Liver (tissue), 8 donors: ENCODE measurements at regions not wholly inside any gene's neighbourhood (a gene's known extent, or its start where the extent isn't known, plus 50 kb on each side); places are given as distances from the start of the nearest gene placed in this dataset.

Source experiments
- DNase-seq: peaks from one replicate; pipeline ENCODE4 v3.0.0-alpha.2; 2017; ENCODE audit warnings: low spot score
- H3K27ac ChIP-seq, 2 donors: one replicate each; pipeline ENCODE4 v1.7.0; 2013; ENCODE audit warnings: inconsistent platforms in 2 of 2, low read length in 2 of 2, control low read depth in 1 of 2, low read depth in 1 of 2, mild to moderate bottlenecking in 1 of 2
- H3K27me3 ChIP-seq, 4 donors: one replicate each; pipeline versions ENCODE4 v1.6.1 to v1.7.0; 2013; ENCODE audit warnings: low read length in 3 of 4, inconsistent platforms in 1 of 4, mild to moderate bottlenecking in 1 of 4, moderate library complexity in 1 of 4; ENCODE audit not compliant: control insufficient read depth in 4 of 4, insufficient read depth in 4 of 4
- H3K36me3 ChIP-seq, 4 donors: one replicate each; pipeline versions ENCODE4 v1.6.1 to v1.7.0; 2013; ENCODE audit warnings: low read length in 3 of 4, mild to moderate bottlenecking in 3 of 4, low read depth in 1 of 4, moderate library complexity in 1 of 4; ENCODE audit not compliant: control insufficient read depth in 4 of 4, insufficient read depth in 3 of 4
- H3K4me1 ChIP-seq, 4 donors: one replicate each; pipeline versions ENCODE4 v1.6.1 to v1.7.0; 2013; ENCODE audit warnings: low read length in 3 of 4, mild to moderate bottlenecking in 3 of 4, moderate library complexity in 1 of 4; ENCODE audit not compliant: control insufficient read depth in 4 of 4, insufficient read depth in 4 of 4
- H3K4me3 ChIP-seq, 3 donors: one replicate each; pipeline versions ENCODE4 v1.6.1 to v1.7.0; 2013; ENCODE audit warnings: low read length in 3 of 3, control low read depth in 1 of 3, low read depth in 1 of 3, mild to moderate bottlenecking in 1 of 3
- H3K9ac ChIP-seq, 2 donors: one replicate each; pipeline ENCODE4 v1.7.0; 2013; ENCODE audit warnings: low read length in 2 of 2, mild to moderate bottlenecking in 2 of 2, moderate library complexity in 2 of 2, control low read depth in 1 of 2, low read depth in 1 of 2
- H3K9me3 ChIP-seq, 4 donors: one replicate each; pipeline versions ENCODE4 v1.6.1 to v1.7.0; 2013; ENCODE audit warnings: low read length in 3 of 4; ENCODE audit not compliant: control insufficient read depth in 4 of 4
- ATF3 ChIP-seq: IDR thresholded peaks from 2 replicates; pipeline ENCODE4 v1.6.1; 2016; ENCODE audit warnings: antibody characterized with exemption
- EGR1 ChIP-seq, 2 donors: IDR thresholded peaks; 2 replicates each; pipeline ENCODE4 v1.6.1; 2016 to 2018; ENCODE audit warnings: antibody characterized with exemption in 2 of 2, low read depth in 2 of 2
- FOXA1 ChIP-seq: IDR thresholded peaks from 2 replicates; pipeline ENCODE4 v1.6.1; 2016; ENCODE audit warnings: antibody characterized with exemption
- FOXA2 ChIP-seq: IDR thresholded peaks from 2 replicates; pipeline ENCODE4 v1.6.1; 2016; ENCODE audit warnings: antibody characterized with exemption
- GABPA ChIP-seq, 2 donors: IDR thresholded peaks in 1 of 2; conservative IDR thresholded peaks in 1 of 2; 2 replicates each; pipeline ENCODE4 v1.6.1; 2016; ENCODE audit warnings: antibody characterized with exemption in 2 of 2, mild to moderate bottlenecking in 1 of 2, moderate library complexity in 1 of 2
- HNF4A ChIP-seq, 2 donors: conservative IDR thresholded peaks; 2 replicates each; pipeline ENCODE4 v1.6.1; 2016; ENCODE audit warnings: antibody characterized with exemption in 2 of 2, mild to moderate bottlenecking in 2 of 2
- HNF4G ChIP-seq: IDR thresholded peaks from 2 replicates; pipeline ENCODE4 v1.6.1; 2016; ENCODE audit warnings: antibody characterized with exemption
- JUND ChIP-seq, 2 donors: IDR thresholded peaks; 2 replicates each; pipeline ENCODE4 v1.6.1; 2016; ENCODE audit warnings: antibody characterized with exemption in 2 of 2
- MAX ChIP-seq: IDR thresholded peaks from 2 replicates; pipeline ENCODE4 v1.6.1; 2016; ENCODE audit warnings: antibody characterized with exemption
- NR2F2 ChIP-seq: IDR thresholded peaks from 2 replicates; pipeline ENCODE4 v1.6.1; 2016; ENCODE audit warnings: antibody characterized with exemption
- RAD21 ChIP-seq, 2 donors: IDR thresholded peaks; 2 replicates each; pipeline ENCODE4 v1.6.1; 2016; ENCODE audit warnings: antibody characterized with exemption in 2 of 2, mild to moderate bottlenecking in 2 of 2
- REST ChIP-seq: IDR thresholded peaks from 2 replicates; pipeline ENCODE4 v1.6.1; 2016; ENCODE audit warnings: antibody characterized with exemption, mild to moderate bottlenecking
- RXRA ChIP-seq, 2 donors: IDR thresholded peaks; 2 replicates each; pipeline ENCODE4 v1.6.1; 2017 to 2018; ENCODE audit warnings: antibody characterized with exemption in 2 of 2, mild to moderate bottlenecking in 1 of 2
- SP1 ChIP-seq: IDR thresholded peaks from 2 replicates; pipeline ENCODE4 v1.6.1; 2018; ENCODE audit warnings: antibody characterized with exemption, mild to moderate bottlenecking
- TAF1 ChIP-seq: conservative IDR thresholded peaks from 2 replicates; pipeline ENCODE4 v1.6.1; 2016; ENCODE audit warnings: antibody characterized with exemption, mild to moderate bottlenecking
- YY1 ChIP-seq: IDR thresholded peaks from 2 replicates; pipeline ENCODE4 v1.6.1; 2016; ENCODE audit warnings: antibody characterized with exemption, mild to moderate bottlenecking
- ZBTB33 ChIP-seq: IDR thresholded peaks from 2 replicates; pipeline ENCODE4 v1.6.1; 2016; ENCODE audit warnings: antibody characterized with exemption
- WGBS: extraction: QIAGEN DNeasy Blood & Tissue Kit; methylation state at CpG from one replicate; pipeline ENCODE4 v1.1.7; 2013; 5-methylcytosine and 5-hydroxymethylcytosine counted together
- TF ChIP-seq, protein P1 (sequence below): fragments of 150-350 bp; IDR thresholded peaks from 2 replicates; pipeline ENCODE4 v1.5.1; 2017; ENCODE audit warnings: improper control_type of control experiment, low read depth, low read length; ENCODE audit not compliant: missing input control
- donor health status: healthy.
- donor health status: healthy.
- donor health status: healthy.
- donor health status: healthy.
- donor health status: healthy.

- Histone ChIP-seq H3K9me3 (no peaks in the 10 kb centered on the region), H3K4me3 (no peak overlapping the region), H3K9ac (no peak overlapping the region), H3K27ac (no peak overlapping the region), H3K4me1 (no peaks in the 10 kb centered on the region), H3K27me3 (no peaks in the 10 kb centered on the region), H3K36me3 (no peaks in the 10 kb centered on the region)
- DNase-seq: no peak
- WGBS: 44% methylated on average over 2 of the region's 2 CpGs
- no peak for TF ChIP-seq RXRA (IDR thresholded peaks at IDR 0.05)
- no peak for TF ChIP-seq TAF1
- no peak for TF ChIP-seq HNF4A (conservative IDR thresholded peaks at IDR 0.05)
- no peak for TF ChIP-seq GABPA (IDR thresholded peaks at IDR 0.05 in 1 of 2, conservative IDR thresholded peaks at IDR 0.05 in 1 of 2)
- no peak for TF ChIP-seq JUND (IDR thresholded peaks at IDR 0.05)
- TF ChIP-seq YY1: no peak
- no peak for TF ChIP-seq NR2F2
- TF ChIP-seq FOXA1: no peak
- no peak for TF ChIP-seq REST
- TF ChIP-seq EGR1 (IDR thresholded peaks at IDR 0.05; ENCODE audit: low read depth in 2 of 2): no peak
- no peak for TF ChIP-seq HNF4G
- TF ChIP-seq ATF3: no peak
- TF ChIP-seq, protein P1, sequence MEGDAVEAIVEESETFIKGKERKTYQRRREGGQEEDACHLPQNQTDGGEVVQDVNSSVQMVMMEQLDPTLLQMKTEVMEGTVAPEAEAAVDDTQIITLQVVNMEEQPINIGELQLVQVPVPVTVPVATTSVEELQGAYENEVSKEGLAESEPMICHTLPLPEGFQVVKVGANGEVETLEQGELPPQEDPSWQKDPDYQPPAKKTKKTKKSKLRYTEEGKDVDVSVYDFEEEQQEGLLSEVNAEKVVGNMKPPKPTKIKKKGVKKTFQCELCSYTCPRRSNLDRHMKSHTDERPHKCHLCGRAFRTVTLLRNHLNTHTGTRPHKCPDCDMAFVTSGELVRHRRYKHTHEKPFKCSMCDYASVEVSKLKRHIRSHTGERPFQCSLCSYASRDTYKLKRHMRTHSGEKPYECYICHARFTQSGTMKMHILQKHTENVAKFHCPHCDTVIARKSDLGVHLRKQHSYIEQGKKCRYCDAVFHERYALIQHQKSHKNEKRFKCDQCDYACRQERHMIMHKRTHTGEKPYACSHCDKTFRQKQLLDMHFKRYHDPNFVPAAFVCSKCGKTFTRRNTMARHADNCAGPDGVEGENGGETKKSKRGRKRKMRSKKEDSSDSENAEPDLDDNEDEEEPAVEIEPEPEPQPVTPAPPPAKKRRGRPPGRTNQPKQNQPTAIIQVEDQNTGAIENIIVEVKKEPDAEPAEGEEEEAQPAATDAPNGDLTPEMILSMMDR: no peak
- TF ChIP-seq SP1: no peak
- no peak for TF ChIP-seq MAX
- TF ChIP-seq RAD21 (IDR thresholded peaks at IDR 0.05): no peak
- TF ChIP-seq FOXA2: no peak
- no peak for TF ChIP-seq ZBTB33
Measured at GRCh38 chr18:64679121-64679520, 530.2 kb upstream of the LINC00305 start.

DNA sequence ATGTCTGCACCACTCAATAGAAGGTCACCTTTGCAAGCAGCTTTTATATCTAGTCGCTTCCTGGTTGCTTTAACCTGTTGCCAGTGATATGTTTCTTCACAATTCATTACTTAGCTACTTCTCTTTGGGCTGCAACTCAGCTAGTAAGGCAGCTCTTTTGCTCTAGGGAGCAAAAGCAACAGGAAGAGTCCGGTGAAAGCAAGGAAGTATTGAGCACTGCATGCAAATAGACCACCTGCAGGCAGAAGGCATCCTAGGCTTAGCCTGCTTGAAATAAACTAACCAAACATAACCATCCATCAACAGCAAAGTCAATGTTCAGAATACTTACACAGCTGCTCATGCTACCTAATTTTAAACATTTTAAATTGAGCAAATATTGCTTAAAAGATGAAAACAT, 529.2 kb upstream of the LINC00305 start:
- no peak for DNase-seq
- Histone ChIP-seq H3K9me3 (no peaks in the 10 kb centered on the region), H3K27ac (no peak overlapping the region), H3K27me3 (no peaks in the 10 kb centered on the region), H3K4me3 (no peak overlapping the region), H3K4me1 (no peaks in the 10 kb centered on the region), H3K9ac (no peak overlapping the region), H3K36me3 (no peaks in the 10 kb centered on the region)
- TF ChIP-seq YY1 (no peak), HNF4G (no peak), EGR1 (IDR thresholded peaks at IDR 0.05; ENCODE audit: low read depth in 2 of 2) (no peak), REST (no peak)
- 57% methylated on average over 2 of the region's 2 CpGs for WGBS
